AG09319 (cell line): ENCODE measurements at regions not wholly inside any gene's neighbourhood (a gene's known extent, or its start where the extent isn't known, plus 50 kb on each side); places are given as distances from the start of the nearest gene placed in this dataset.

Experiments
- DNase-seq: peaks from one replicate; pipeline ENCODE4 v3.0.0-alpha.2; 2010; ENCODE audit warnings: low read depth; ENCODE audit errors: extremely low read depth
- CTCF ChIP-seq: IDR thresholded peaks from 2 replicates; pipeline ENCODE4 v1.5.1; 2011; ENCODE audit warnings: low read depth, mild to moderate bottlenecking, inconsistent platforms, low read length, moderate library complexity

GRCh38 chr7:119343289-119343688 lies 929.7 kb upstream of the KCND2 start:
- TF ChIP-seq CTCF, result no peak
- DNase-seq, result no peak

GRCh38 chr7:119344466-119344865 lies 928.5 kb upstream of the KCND2 start:
- TF ChIP-seq CTCF, result no peak
- DNase-seq, result no peak

- no peak for TF ChIP-seq CTCF
- no peak for DNase-seq
Observed at GRCh38 chr7:119348491-119348890, 924.5 kb upstream of the KCND2 start.

- DNase-seq, result no peak
- no peak for TF ChIP-seq CTCF
Observed at GRCh38 chr7:119350334-119350733, 922.6 kb upstream of the KCND2 start.

- no peak for DNase-seq
- no peak for TF ChIP-seq CTCF
Observed at GRCh38 chr7:119351320-119351719, 921.7 kb upstream of the KCND2 start.

- DNase-seq, result no peak
- TF ChIP-seq CTCF, result no peak
Observed at GRCh38 chr7:119374436-119374835, 898.5 kb upstream of the KCND2 start.

GRCh38 chr7:119377861-119378260 lies 895.1 kb upstream of the KCND2 start:
- TF ChIP-seq CTCF, result no peak

More at GRCh38 chr7:119377861-119378260, 895.1 kb upstream of the KCND2 start:
- no peak for DNase-seq
